Loucy (cell line): ENCODE measurements at regions not wholly inside any gene's neighbourhood (a gene's known extent, or its start where the extent isn't known, plus 50 kb on each side); places are given as distances from the start of the nearest gene placed in this dataset.

ENCODE experiments used
- H2AFZ ChIP-seq: fragments of 200-600 bp; sonication (generic); 2 replicates; pipeline ENCODE4 v1.6.0; 2016; ENCODE audit warnings: antibody characterized with exemption, mild to moderate bottlenecking, low read length, moderate library complexity
- H3F3A ChIP-seq: fragments of 200-600 bp; 2 replicates; pipeline ENCODE4 v1.6.0; 2016; ENCODE audit warnings: antibody characterized with exemption, low read depth, mild to moderate bottlenecking
- H3K27me3 ChIP-seq: fragments of 200-600 bp; sonication (generic); 2 replicates; pipeline ENCODE4 v1.6.1; 2014; ENCODE audit warnings: low read length, mild to moderate bottlenecking; ENCODE audit not compliant: insufficient read depth, poor library complexity, severe bottlenecking
- H3K36me3 ChIP-seq: fragments of 200-600 bp; sonication (generic); 2 replicates; pipeline ENCODE4 v1.6.1; 2016; ENCODE audit warnings: low read length; ENCODE audit not compliant: insufficient read depth
- H3K4me1 ChIP-seq: fragments of 200-600 bp; sonication (generic); 2 replicates; pipeline ENCODE4 v1.5.1; 2014; ENCODE audit warnings: low read length, mild to moderate bottlenecking; ENCODE audit not compliant: insufficient read depth, poor library complexity, severe bottlenecking
- H3K4me2 ChIP-seq: fragments of 200-600 bp; sonication (generic); 2 replicates; pipeline ENCODE4 v1.6.0; 2014; ENCODE audit warnings: antibody characterized with exemption, low read length, low read depth, mild to moderate bottlenecking; ENCODE audit not compliant: poor library complexity, severe bottlenecking
- H3K4me3 ChIP-seq: fragments of 200-600 bp; sonication (generic); 2 replicates; pipeline ENCODE4 v1.5.1; 2014; ENCODE audit warnings: low read length, mild to moderate bottlenecking, mixed read lengths; ENCODE audit not compliant: poor library complexity, severe bottlenecking
- H3K79me2 ChIP-seq: fragments of 200-600 bp; sonication (generic); 2 replicates; pipeline ENCODE4 v1.6.1; 2014; ENCODE audit warnings: low read length; ENCODE audit not compliant: insufficient read depth
- H3K9ac ChIP-seq: fragments of 200-600 bp; sonication (generic); 2 replicates; pipeline ENCODE4 v1.6.0; 2014; ENCODE audit warnings: mild to moderate bottlenecking, low read depth, low read length, moderate library complexity; ENCODE audit not compliant: poor library complexity, severe bottlenecking
- H3K9me2 ChIP-seq: fragments of 200-600 bp; sonication (generic); replicated peaks from 2 replicates; pipeline ENCODE4 v1.6.1; 2016; ENCODE audit warnings: low read depth, low read length, mixed read lengths
- H3K9me3 ChIP-seq: fragments of 200-600 bp; sonication (generic); 2 replicates; pipeline ENCODE4 v1.6.1; 2014; ENCODE audit warnings: mild to moderate bottlenecking, antibody characterized with exemption, low read length, low read depth; ENCODE audit not compliant: insufficient read depth
- H4K20me1 ChIP-seq: fragments of 200-600 bp; sonication (generic); 2 replicates; pipeline ENCODE4 v1.6.0; 2014; ENCODE audit warnings: antibody characterized with exemption, low read length, mild to moderate bottlenecking; ENCODE audit not compliant: insufficient read depth, poor library complexity, severe bottlenecking
- CTCF ChIP-seq: fragments of 200-600 bp; sonication (generic); conservative IDR thresholded peaks from 2 replicates; pipeline ENCODE4 v1.5.1; 2014; ENCODE audit warnings: mild to moderate bottlenecking, antibody characterized with exemption, low read length
- EZH2phosphoT487 ChIP-seq: fragments of 200-600 bp; IDR thresholded peaks from 2 replicates; pipeline ENCODE4 v1.6.1; 2018; ENCODE audit warnings: antibody characterized with exemption, mild to moderate bottlenecking, moderate library complexity, borderline replicate concordance

GRCh38 chr7:155981703-155982102 lies 169.4 kb upstream of the SHH start:
- Histone ChIP-seq H4K20me1 (no peaks in the 10 kb centered on the region), H3K4me3 (no peak overlapping the region), H3K4me1 (no peaks in the 10 kb centered on the region), H3K9me2 (no peaks in the 10 kb centered on the region), H3K9me3 (peaks cover 2% of the 10 kb centered on the region; the same call in 1 of the 2 replicates), H3F3A (no peaks in the 10 kb centered on the region), H3K4me2 (no peak overlapping the region), H3K36me3 (no peaks in the 10 kb centered on the region), H3K27me3 (no peaks in the 10 kb centered on the region), H3K9ac (no peak overlapping the region), H2AFZ (no peak overlapping the region), H3K79me2 (no peaks in the 10 kb centered on the region)
- TF ChIP-seq EZH2phosphoT487 (no peak), CTCF (no peak)

- TF ChIP-seq CTCF (no peak), EZH2phosphoT487 (no peak)
- Histone ChIP-seq H3K4me1 (no peaks in the 10 kb centered on the region), H4K20me1 (no peaks in the 10 kb centered on the region), H3K27me3 (no peaks in the 10 kb centered on the region), H2AFZ (no peak overlapping the region), H3F3A (no peaks in the 10 kb centered on the region), H3K9me2 (no peaks in the 10 kb centered on the region), H3K9me3 (peaks cover 2% of the 10 kb centered on the region; the same call in 1 of the 2 replicates), H3K36me3 (no peaks in the 10 kb centered on the region), H3K4me2 (no peak overlapping the region), H3K4me3 (no peak overlapping the region), H3K9ac (no peak overlapping the region), H3K79me2 (no peaks in the 10 kb centered on the region)
Measured at GRCh38 chr7:155980841-155981240, 168.6 kb upstream of the SHH start.

- H3K4me1 ChIP-seq: no peaks in the 10 kb centered on the region
- H3K27me3 ChIP-seq: no peaks in the 10 kb centered on the region
- no peak overlapping the region for H2AFZ ChIP-seq
- TF ChIP-seq EZH2phosphoT487: no peak
- no peak for TF ChIP-seq CTCF
- no peak overlapping the region for H3K4me2 ChIP-seq
- H3K9ac ChIP-seq: no peak overlapping the region
- no peaks in the 10 kb centered on the region for H3K79me2 ChIP-seq
- H3K36me3 ChIP-seq: no peaks in the 10 kb centered on the region
- no peaks in the 10 kb centered on the region for H4K20me1 ChIP-seq
- no peaks in the 10 kb centered on the region for H3K9me2 ChIP-seq
- peaks cover 2% of the 10 kb centered on the region; the same call in 1 of the 2 replicates for H3K9me3 ChIP-seq
- no peak overlapping the region for H3K4me3 ChIP-seq
- no peaks in the 10 kb centered on the region for H3F3A ChIP-seq
Measured at GRCh38 chr7:155979994-155980393, 167.7 kb upstream of the SHH start.
